Neural progenitor cell (in vitro differentiated cells): ENCODE measurements at regions not wholly inside any gene's neighbourhood (a gene's known extent, or its start where the extent isn't known, plus 50 kb on each side); places are given as distances from the start of the nearest gene placed in this dataset.

Experiments used
- EZH2 ChIP-seq: fragments of 200-600 bp; sonication (generic); IDR thresholded peaks from 2 replicates; pipeline ENCODE4 v1.6.1; 2017; ENCODE audit warnings: antibody characterized with exemption, mild to moderate bottlenecking, moderate library complexity
- EZH2phosphoT487 ChIP-seq: fragments of 200-600 bp; sonication (generic); IDR thresholded peaks from 2 replicates; pipeline ENCODE4 v1.6.1; 2017; ENCODE audit warnings: antibody characterized with exemption
- TF ChIP-seq, protein P1 (sequence below): fragments of 200-600 bp; sonication (generic); IDR thresholded peaks from 2 replicates; pipeline ENCODE4 v1.5.1; 2017; ENCODE audit warnings: antibody characterized with exemption, mild to moderate bottlenecking

DNA sequence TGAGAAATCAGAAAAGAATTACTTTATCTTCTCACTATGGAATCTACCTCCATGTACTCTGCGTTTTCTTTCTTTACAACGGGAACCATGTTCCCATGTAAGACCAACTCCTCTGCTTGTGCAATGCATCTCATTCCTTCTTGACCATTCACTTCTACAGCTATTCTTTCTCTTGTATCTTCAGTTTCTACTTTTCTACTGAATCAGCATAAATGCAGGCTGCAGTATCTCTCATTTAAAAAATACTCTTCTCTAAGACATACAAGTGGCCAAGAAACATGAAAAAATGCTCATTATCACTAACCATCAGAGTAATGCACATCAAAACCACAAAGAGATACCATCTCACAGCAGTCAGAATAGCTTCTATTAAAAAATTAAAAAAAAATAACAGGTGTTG is 74.1 kb upstream of the NANOGP8 start:
- TF ChIP-seq, protein P1, sequence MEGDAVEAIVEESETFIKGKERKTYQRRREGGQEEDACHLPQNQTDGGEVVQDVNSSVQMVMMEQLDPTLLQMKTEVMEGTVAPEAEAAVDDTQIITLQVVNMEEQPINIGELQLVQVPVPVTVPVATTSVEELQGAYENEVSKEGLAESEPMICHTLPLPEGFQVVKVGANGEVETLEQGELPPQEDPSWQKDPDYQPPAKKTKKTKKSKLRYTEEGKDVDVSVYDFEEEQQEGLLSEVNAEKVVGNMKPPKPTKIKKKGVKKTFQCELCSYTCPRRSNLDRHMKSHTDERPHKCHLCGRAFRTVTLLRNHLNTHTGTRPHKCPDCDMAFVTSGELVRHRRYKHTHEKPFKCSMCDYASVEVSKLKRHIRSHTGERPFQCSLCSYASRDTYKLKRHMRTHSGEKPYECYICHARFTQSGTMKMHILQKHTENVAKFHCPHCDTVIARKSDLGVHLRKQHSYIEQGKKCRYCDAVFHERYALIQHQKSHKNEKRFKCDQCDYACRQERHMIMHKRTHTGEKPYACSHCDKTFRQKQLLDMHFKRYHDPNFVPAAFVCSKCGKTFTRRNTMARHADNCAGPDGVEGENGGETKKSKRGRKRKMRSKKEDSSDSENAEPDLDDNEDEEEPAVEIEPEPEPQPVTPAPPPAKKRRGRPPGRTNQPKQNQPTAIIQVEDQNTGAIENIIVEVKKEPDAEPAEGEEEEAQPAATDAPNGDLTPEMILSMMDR, result no peak
- TF ChIP-seq EZH2, result no peak
- no peak for TF ChIP-seq EZH2phosphoT487
